HG03196 (cell line): ENCODE measurements at regions not wholly inside any gene's neighbourhood (a gene's known extent, or its start where the extent isn't known, plus 50 kb on each side); places are given as distances from the start of the nearest gene placed in this dataset.
"Not testable (repeated sequence)": the region's sequence is repeated elsewhere in the genome, so short reads cannot be mapped to it uniquely, and the experiment has no call there.

Experiments
- ATAC-seq: cut with Tn5 transposase; IDR thresholded peaks from one replicate; pipeline ENCODE4 v1.9.1; 2021; ENCODE audit not compliant: unreplicated experiment

DNA sequence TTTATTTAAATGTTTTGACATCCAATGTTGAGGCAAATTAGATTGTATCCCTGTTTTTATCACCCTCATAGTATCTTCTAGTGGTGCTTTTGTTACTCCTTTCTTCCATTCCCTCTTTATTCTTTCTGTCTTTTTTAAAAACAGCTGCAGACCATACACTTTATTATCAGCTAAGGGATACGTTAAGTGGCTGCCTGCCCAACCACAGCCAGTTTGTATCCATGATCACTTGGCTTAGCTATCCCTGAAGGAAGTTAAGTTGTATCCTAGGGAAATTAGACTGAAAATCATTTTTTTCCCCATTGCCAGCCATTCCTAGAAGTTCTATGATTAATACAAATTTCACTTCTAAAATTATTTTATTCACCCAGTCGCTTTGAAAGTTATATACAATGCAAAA, 1032.7 kb downstream of the NR2F1-AS1 start:
- no peak for ATAC-seq

DNA sequence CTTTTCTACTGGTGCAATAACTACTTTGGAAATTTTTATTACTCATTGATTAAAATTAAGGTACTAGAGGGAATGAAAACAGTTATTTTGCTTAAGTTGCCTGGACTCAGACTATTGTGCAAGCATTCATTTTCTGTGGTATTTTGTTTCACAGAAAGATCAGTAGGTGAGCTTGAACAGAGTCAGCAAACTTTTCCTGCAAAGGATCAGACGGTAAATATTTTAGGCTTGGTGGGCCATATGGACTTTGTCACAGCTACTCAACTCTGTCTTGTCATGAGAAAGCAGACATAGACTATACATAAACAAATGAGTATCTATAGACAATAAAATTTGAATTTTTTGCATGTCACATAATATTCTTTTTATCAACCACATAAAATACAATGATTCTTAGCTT, 1036.4 kb downstream of the NR2F1-AS1 start:
- ATAC-seq: no peak

DNA sequence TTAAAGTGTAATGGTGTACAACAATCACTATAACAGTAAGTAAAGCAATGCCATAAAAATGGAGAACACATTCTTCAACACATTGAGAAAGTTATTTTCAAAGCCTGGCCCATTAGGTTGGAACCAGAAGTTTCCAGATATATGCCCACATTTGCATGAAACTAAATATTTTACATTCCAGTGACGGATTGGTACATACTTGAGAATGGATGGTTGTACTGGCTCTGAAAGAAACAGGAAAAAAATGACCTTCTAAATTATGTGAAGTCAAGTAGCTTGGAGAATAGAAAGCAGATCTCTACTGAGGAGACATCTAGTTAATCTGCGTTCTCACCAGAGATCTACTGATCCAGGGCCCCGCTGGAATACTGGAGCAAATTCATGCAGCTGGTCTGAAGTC, 1037.0 kb downstream of the NR2F1-AS1 start:
- no peak for ATAC-seq

DNA sequence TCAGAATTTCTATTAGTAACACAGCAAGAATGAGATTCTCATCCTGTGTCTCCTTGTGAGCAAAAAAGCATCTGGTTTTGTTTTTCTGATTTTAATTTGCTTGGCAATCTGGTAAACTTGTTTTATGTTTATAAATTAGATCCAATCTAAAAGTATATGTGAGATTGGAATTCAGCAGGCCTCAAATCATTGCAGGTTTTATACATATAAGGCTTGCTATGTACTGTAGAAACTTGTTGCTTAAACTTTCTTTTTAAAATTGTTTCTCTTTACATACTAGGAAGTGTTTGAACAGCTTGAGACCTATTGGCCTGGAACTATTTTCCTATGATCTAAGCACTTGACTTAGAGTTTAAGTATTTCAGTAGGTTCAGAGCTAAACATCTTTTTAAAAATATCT, 1037.8 kb downstream of the NR2F1-AS1 start:
- ATAC-seq: no peak

DNA sequence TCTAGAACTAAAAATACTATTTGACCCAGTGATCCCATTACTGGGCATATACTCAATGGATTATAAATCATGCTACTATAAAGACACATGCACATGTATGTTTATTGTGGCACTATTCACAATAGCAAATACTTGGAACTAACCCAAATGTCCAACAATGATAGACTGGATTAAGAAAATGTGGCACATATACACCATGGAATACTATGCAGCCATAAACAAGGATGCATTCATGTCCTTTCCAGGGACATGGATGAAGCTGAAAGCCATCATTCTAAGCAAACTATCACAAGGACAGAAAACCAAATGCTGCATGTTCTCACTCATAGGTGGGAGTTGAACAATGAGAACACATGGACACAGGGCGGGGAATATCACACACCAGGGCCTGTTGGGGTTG, 1039.0 kb downstream of the NR2F1-AS1 start:
- ATAC-seq: not testable (repeated sequence)

DNA sequence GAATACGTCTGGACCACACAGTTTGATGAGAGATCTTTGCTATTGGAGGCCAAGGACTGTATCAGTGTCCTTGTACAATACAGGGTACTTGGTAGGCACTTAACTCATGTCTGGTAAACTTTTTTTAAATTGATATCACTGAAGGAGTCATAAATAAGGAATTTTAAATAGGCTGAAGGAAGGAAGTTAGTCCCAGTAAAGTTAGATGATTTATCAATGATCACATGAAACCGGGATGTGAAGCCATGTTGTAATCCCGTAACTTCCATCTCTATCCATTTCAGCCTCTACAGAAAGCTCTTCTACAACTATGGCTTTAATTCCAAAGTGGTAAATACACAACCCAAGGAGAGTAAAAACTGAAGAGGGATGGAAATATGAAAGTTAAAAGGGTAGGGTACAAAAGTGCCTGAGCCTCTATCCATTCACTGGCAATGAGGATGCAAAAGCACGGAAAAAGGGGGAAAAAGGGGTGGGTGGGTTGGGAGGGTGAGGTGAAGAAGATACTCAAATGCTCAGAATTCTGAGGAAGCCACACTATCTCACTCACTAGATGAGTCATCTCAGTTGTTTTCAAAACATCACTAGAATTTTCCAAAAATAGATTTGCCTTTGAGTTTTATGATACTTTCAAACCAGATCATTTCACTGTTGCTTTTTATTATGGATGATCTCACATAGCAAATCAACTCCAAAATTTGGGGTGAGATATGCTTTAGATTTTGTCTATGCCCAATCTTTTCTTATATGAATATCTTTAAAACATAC, 1053.5 kb downstream of the NR2F1-AS1 start:
- ATAC-seq: no peak

DNA sequence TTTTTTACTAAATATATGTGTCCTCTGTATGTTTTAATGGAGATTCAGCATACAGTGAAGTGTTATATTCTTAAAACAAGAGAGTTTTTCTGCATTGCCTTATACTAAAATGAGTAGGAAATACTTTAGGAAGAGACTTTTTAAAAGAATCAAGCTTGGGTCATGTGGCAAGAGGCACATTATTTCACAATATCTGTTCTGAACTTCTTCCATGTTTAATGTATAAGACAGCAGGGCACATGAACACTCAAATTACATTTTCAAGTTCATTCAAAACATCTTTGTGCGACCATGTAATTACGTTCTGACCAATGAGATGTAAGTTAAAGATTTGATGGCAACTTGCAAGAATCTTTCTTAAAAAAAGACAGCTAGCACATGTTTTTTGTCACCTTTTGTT, 1055.9 kb downstream of the NR2F1-AS1 start:
- no peak for ATAC-seq

DNA sequence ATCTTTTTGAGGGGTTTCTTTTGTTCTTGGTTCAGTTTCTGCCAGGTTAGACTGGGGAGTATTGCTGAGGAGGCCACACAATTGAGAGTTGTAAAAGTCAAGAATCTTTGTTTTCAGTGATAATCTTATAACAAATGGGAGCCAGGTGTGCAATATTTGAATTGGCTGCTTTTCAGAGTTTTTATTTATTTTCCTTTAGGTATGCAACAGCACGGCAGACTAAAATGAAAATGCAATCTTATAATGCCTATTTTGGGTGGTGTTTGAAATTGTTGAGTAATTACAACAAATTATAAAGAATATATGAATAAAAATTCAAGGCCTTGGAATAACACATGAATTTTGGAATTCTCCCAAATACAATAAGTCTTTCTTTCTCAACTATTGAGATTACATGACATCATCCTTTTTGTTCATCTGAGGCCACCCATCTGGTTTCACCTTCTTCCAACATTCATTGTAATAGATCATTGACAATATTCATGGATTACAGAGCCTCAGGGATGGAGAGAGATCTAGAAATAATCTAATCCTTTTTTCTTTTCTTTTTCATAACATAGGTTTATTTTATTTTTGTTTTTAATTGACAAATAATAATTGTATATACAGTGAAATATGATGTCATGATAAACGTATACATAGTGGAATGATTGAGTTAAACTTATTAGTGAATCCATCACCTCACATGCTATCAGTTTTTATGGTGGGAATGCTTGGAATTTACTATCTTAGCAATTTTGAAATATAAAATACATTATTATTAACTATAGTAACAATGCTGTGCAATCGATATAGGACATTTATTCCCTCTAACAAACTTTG, 1061.0 kb downstream of the NR2F1-AS1 start:
- ATAC-seq: no peak

DNA sequence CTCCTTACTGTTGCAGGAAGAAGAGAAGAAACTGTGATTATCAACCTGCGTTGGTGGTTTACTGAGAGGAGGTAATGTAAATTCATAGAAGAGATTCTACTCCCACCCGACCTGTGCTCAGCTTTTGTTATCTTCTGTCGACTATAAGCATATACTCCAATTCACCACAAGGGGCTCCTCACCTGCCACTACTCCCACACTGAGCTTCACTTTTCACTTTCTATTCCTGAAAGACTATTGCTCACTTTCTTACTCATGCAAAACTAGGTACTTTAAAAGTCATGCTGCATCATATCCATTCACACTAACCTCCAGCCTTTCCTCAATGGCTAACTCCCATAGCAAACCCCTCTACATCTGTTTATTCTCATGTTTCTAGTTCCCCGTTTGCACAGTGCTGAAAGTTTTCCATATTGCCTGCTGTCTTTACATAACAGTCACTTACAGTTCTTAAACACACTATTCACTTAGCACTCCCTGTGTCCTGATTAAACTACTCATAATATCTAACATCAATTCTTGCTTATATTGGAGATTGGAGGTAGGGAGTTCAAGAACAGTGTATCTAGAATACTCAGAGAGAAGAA, 1062.6 kb downstream of the NR2F1-AS1 start:
- peak; percentile 100 for ATAC-seq

DNA sequence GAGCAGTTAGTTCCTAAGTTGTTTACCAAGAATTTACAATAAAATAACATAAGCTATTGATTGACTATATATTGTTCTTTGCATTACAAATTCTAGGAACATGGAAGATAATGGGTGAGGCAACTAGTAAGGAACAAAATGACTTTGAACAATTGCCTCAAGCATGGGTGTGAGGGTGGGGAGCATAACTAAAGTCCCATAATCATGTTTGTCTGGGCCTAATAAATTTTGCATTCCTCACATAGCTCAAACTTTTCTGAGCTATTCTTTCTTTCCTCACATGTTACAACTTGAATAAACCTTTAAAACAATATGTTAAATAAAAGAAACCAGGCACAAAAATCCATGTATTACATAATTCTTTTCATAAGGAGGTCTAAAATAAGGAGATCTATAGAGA, 1066.1 kb downstream of the NR2F1-AS1 start:
- no peak for ATAC-seq

DNA sequence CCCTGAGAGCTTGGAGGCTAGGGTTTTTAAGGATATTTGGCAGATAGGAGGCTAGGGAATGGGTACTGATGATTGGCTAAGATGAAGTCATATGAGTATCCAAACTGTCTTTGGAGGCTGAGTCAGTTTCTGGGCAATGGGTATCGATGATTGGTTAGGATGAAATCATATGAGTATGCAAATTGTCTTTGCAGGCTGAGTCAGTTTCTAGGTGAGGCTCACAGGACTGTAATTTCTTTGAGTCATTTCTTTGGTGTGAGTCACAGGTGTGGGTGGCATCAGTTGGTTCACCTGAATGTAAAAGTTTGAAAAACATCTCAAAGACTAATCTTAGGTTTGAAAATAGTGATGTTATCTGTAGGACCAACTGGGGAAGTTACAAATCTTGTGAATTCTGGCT, 1068.0 kb downstream of the NR2F1-AS1 start:
- no peak for ATAC-seq

DNA sequence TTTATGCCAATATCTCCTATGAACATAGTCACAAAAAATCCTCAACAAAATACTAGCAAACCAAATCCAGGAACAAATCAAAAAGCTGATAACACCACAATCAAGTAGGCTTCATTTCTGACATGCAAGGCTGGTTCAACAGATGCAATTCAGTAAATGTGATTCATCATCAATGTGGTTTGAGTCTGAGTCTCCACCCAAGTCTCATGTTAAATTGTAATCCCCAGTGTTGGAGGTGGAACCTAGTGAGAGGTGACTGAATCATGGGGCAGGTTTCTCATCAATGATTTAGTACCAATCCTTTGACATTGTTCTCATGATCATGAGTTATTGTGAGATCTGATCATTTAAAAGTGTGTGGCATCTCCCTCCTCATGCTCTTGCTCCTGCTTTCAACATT, 1072.7 kb downstream of the NR2F1-AS1 start:
- ATAC-seq: no peak

DNA sequence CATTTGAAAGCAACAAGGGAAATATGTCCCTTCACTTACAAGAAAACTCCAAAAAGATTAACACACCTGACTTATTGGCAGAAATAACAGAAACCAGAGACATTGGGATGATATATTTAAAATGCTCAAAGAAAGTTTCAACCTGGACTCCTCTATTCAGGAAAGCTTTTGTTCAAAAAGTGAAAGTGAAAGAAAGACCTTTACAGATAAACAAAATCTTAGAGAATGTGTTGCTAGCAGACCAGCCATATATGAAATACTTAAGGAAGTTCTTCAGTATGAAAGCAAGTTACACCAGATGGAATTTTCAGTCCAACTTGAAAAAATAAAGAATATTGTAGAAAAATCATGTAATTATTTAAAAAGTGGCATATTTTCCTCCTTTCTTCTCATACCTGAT, 1075.1 kb downstream of the NR2F1-AS1 start:
- peak; percentile 59 for ATAC-seq

DNA sequence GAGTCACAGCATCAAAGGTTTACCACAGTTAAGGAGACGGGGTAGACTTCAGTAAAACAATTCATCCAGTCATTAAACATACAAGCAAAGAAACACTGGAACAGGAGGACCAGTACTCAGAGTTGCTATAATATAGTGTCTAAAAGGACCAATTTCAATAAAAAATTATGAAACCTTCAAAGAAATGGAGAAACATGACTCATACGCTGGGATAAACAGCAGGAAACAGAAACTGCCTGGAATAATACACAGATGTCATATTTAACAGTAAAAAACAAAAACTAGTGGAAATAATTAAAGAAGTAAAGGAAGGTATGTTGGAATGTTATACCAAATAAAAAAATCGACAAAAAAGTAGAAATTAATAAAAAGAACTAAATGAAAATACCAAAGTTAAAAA, 1075.9 kb downstream of the NR2F1-AS1 start:
- no peak for ATAC-seq

DNA sequence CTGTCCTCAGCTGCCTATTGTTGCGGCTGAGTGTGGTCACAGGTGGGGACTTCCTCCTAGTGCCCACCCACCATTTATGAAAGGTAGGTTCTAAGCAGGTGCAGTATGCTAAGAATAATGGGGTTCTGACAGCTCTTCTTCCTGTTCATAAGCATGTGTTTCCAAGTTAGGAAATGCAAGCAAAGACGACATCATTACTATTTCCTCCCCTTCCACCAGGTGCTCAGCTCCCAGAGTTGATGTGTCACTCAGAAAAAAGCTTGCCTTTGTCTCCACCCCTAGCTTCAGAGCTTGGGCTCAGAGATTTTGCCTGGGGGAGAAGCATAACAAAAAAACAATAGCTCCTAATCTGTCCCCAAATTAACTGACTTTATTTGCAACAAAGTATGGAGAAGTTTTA, 1076.7 kb downstream of the NR2F1-AS1 start:
- no peak for ATAC-seq

DNA sequence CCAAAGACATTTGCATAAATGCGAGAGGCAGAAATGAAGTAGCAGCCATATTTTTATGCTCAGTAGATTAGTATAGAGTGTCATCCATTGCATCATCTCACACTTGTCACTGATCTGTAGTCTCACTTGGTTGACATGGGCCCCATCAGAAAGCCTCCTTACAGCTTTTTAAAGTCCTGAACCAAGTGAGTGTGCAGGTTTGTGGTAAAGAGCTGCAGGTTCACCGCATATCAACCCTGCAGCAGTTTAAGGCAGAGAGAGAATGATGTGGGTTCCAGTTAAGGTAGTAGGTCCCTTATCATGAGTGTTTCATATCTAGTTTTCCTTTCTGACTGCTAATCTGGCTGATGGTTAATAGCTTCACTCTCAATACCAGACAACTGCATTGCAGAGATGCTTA, 1080.3 kb downstream of the NR2F1-AS1 start:
- ATAC-seq: no peak

DNA sequence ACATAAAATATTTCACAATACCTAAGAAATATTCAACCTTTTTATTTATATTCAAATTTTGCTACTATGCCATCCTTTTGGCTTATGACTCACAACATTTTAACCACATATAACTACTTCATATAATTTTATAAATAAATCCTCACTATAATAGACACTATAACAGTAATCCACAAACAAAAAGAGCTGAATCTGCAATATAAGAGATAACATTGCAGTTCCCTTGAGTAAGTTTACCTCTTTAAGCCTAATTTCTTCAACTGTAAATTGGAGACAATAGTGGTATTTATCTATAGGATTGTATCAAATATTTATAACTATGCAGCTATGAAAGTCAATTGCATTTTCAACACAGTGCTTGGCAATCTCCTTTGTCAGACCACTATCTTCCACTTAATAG, 1084.5 kb downstream of the NR2F1-AS1 start:
- ATAC-seq: no peak

DNA sequence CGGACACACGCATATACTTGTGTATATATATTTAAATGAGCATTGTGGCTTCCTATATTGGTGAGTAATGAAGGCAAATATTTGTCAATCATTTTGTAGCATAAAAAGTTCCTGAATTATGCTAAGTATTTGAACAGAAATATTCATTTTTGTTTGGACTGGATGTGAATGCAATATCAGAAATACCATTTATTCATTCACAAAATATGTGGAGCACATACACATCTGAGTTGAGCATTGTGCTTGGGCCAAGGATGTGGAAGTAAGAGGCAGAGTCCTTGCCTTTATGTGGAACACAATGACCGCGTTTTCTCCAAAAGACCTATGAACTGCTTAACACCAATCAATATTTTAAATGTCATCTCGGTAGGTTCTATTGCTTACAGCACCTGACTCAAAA, 1086.5 kb downstream of the NR2F1-AS1 start:
- no peak for ATAC-seq

DNA sequence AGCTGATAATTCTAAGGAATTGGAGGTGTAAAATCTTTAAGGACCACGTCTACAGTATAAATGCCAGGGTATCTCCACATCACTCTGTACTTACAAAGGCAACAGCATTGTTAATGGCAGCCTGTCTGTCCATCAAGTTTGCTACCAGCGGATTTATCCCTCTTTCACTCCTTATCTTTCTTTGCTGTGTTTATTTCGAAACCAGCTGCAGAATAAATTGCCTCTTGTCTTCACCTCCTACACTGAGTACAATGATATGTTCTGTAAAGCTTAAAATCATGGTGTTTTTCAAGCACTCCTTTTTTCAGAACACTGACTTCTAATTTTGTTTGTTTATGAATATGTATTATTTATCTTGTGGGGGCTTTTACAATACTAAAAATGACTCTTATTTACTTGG, 1088.1 kb downstream of the NR2F1-AS1 start:
- ATAC-seq: no peak

DNA sequence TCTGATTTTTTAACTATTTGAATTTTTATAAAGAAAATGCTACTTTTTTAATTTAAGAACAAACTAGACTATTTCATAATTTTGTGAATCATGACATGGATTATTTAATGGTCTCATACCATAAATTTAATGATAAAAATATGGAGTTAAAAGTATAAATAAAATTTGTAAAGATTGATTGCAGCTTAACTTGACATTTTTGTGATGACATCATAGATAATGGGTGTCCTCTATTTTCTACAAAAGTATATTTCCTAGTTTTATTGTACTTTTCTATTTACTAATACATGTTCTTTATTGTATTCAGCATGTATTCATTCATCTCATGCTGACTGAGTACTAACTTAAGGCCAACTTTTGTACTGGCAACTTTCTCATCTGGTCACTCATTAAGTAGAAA, 1096.5 kb downstream of the NR2F1-AS1 start:
- ATAC-seq: no peak

DNA sequence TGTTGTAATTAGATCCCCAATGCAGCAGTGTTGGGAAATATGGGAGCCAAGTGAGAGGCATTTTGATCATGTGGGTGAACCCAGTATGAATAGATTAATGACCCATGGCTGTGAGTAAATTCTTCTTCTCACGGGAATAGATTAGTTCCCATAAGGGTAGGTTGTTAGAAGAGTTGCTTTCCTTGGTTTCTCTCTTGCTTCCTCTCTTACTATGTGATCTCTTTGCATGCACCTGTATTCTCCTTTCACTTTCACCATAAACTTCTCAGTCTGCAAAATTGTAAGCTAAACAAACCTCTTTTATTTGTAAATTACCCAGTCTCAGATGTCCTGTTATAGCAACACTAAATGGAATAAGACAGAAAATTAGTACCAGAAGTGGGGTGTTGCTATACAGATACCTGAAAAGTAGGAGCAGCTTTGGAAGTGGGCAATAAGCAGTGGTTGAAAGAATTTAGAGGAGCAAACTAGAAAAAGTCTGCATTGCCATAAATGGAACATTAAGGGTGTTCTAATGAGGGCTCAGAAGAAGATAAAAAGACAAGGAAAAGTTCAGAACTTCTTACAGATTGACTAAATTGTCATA, 1090.0 kb upstream of the ARRDC3 start:
- ATAC-seq: no peak

DNA sequence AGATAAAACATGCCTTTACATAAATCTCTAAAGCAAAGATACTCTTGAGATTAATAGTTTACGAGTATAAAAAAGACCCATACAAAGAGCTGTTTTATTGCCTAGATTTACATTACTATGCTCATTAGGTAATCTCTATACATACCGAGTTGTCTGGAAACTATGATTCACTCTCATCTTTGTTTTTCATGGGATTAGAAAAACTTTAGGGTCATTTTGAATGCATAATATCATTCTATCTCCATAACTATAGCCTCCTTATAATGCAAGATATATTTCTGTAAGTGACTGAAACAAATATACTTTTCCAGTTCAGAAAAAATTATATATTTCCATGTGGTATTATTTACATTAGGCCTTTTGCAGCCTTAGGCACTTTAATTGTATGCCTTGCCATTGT, 1088.7 kb upstream of the ARRDC3 start:
- no peak for ATAC-seq
